ENCODE measurements at regions not wholly inside any gene's neighbourhood (a gene's known extent, or its start where the extent isn't known, plus 50 kb on each side); places are given as distances from the start of the nearest gene placed in this dataset.

GRCh38 chr11:130600139-130600538, 151.7 kb downstream of the ADAMTS15 start:
- DNase-seq (ENCODE audit: low read depth, low spot score): no peak
- H3K36me3 ChIP-seq (ENCODE audit: control insufficient read depth in 2 of 2, extremely low read depth in 1 of 2, insufficient read depth in 2 of 2, low read length in 2 of 2): no peaks in the 10 kb centered on the region
- no peaks in the 10 kb centered on the region for H3K9me1 ChIP-seq (ENCODE audit: control insufficient read depth, extremely low read depth, insufficient read depth, low read length)
- H3K9ac ChIP-seq (ENCODE audit: control insufficient read depth, extremely low read depth, insufficient read depth, low read length): no peak overlapping the region
- no peak overlapping the region for H3K4me3 ChIP-seq (ENCODE audit: control insufficient read depth in 2 of 3, extremely low read depth in 1 of 3, insufficient read depth in 2 of 3, low read depth in 1 of 3, low read length in 3 of 3)
- H3K4me2 ChIP-seq (ENCODE audit: control insufficient read depth, extremely low read depth, insufficient read depth, low read depth, low read length): no peak overlapping the region
- no peaks in the 10 kb centered on the region for H3K27me3 ChIP-seq (ENCODE audit: control insufficient read depth, extremely low read depth, insufficient read depth, low read length)
- H2AFZ ChIP-seq (ENCODE audit: control insufficient read depth, low read length): no peak overlapping the region
- no peaks in the 10 kb centered on the region for H4K20me1 ChIP-seq (ENCODE audit: control insufficient read depth, extremely low read depth, insufficient read depth, low read length)
- TF ChIP-seq CTCF (optimal IDR thresholded peaks at IDR 0.05 in 1 of 3, IDR thresholded peaks at IDR 0.05 in 1 of 3, conservative IDR thresholded peaks at IDR 0.05 in 1 of 3; ENCODE audit: extremely low read depth in 1 of 3, insufficient read depth in 2 of 3, low read length in 3 of 3) (no peak), EZH2 (IDR thresholded peaks at IDR 0.05; ENCODE audit: low read length) (no peak)
- H3K4me1 ChIP-seq (ENCODE audit: control insufficient read depth, extremely low read depth, insufficient read depth, low read length): no peaks in the 10 kb centered on the region
- no peak overlapping the region for H3K27ac ChIP-seq (ENCODE audit: control insufficient read depth, insufficient read depth, low read length)
- H3K9me3 ChIP-seq (ENCODE audit: control insufficient read depth, low read depth, low read length): no peaks in the 10 kb centered on the region
- H3K79me2 ChIP-seq (ENCODE audit: control insufficient read depth, insufficient read depth, low read length): no peaks in the 10 kb centered on the region
- dilution Hi-C loops (cut with MboI; ENCODE audit: extremely low pct_ligation_motif_present, low sequenced_read_pairs): no loop called here
- no peak for FAIRE-seq

GRCh38 chr11:130600616-130601015, 152.2 kb downstream of the ADAMTS15 start:
- H3K27ac ChIP-seq (ENCODE audit: control insufficient read depth, insufficient read depth, low read length): no peak overlapping the region
- H3K9me1 ChIP-seq (ENCODE audit: control insufficient read depth, extremely low read depth, insufficient read depth, low read length): no peaks in the 10 kb centered on the region
- H2AFZ ChIP-seq (ENCODE audit: control insufficient read depth, low read length): no peak overlapping the region
- dilution Hi-C loops (cut with MboI; ENCODE audit: extremely low pct_ligation_motif_present, low sequenced_read_pairs): no loop called here
- FAIRE-seq (no peak), DNase-seq (ENCODE audit: low read depth, low spot score) (no peak)
- H3K9ac ChIP-seq (ENCODE audit: control insufficient read depth, extremely low read depth, insufficient read depth, low read length): no peak overlapping the region
- H4K20me1 ChIP-seq (ENCODE audit: control insufficient read depth, extremely low read depth, insufficient read depth, low read length): no peaks in the 10 kb centered on the region
- no peaks in the 10 kb centered on the region for H3K36me3 ChIP-seq (ENCODE audit: control insufficient read depth in 2 of 2, extremely low read depth in 1 of 2, insufficient read depth in 2 of 2, low read length in 2 of 2)
- H3K4me3 ChIP-seq (ENCODE audit: control insufficient read depth in 2 of 3, extremely low read depth in 1 of 3, insufficient read depth in 2 of 3, low read depth in 1 of 3, low read length in 3 of 3): no peak overlapping the region
- no peaks in the 10 kb centered on the region for H3K79me2 ChIP-seq (ENCODE audit: control insufficient read depth, insufficient read depth, low read length)
- no peaks in the 10 kb centered on the region for H3K9me3 ChIP-seq (ENCODE audit: control insufficient read depth, low read depth, low read length)
- TF ChIP-seq CTCF (optimal IDR thresholded peaks at IDR 0.05 in 1 of 3, IDR thresholded peaks at IDR 0.05 in 1 of 3, conservative IDR thresholded peaks at IDR 0.05 in 1 of 3; ENCODE audit: extremely low read depth in 1 of 3, insufficient read depth in 2 of 3, low read length in 3 of 3) (no peak), EZH2 (IDR thresholded peaks at IDR 0.05; ENCODE audit: low read length) (no peak)
- H3K4me2 ChIP-seq (ENCODE audit: control insufficient read depth, extremely low read depth, insufficient read depth, low read depth, low read length): no peak overlapping the region
- no peaks in the 10 kb centered on the region for H3K4me1 ChIP-seq (ENCODE audit: control insufficient read depth, extremely low read depth, insufficient read depth, low read length)
- no peaks in the 10 kb centered on the region for H3K27me3 ChIP-seq (ENCODE audit: control insufficient read depth, extremely low read depth, insufficient read depth, low read length)
